ENCODE measurements at regions not wholly inside any gene's neighbourhood (a gene's known extent, or its start where the extent isn't known, plus 50 kb on each side); places are given as distances from the start of the nearest gene placed in this dataset.

DNA sequence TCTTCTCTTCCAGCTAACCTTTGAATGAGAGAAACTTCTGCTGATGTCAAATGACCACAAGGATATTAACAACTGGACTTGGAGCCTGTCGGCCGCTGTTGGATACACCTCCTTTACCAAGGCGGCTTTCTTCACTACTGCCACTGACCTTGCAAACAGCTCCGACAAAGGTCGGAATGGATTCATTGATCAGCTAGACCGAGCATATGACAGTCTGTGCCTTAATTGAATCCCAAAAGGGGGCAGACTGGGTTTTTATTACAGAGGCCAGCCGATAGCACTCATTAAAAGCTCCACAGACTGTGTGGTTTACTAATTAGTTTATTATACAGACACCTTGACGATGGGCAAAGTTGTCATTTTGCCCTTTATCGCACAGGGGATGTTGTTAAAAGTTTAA, 394.5 kb downstream of the RERGL start:
- Histone ChIP-seq H3K4me3 (ENCODE audit: low read length in 3 of 3) (no peak overlapping the region), H3K27me3 (ENCODE audit: control insufficient read depth, insufficient read depth, low read length) (no peaks in the 10 kb centered on the region), H3K4me1 (ENCODE audit: control insufficient read depth in 2 of 3, insufficient read depth in 2 of 3, low read depth in 1 of 3, low read length in 3 of 3) (no peaks in the 10 kb centered on the region), H3K27ac (ENCODE audit: low read depth in 2 of 2, low read length in 2 of 2) (no peak overlapping the region), H3K9me3 (ENCODE audit: control insufficient read depth in 2 of 3, insufficient read depth in 1 of 3, low read length in 3 of 3) (no peaks in the 10 kb centered on the region), H3K9ac (ENCODE audit: low read length in 3 of 3) (no peak overlapping the region), H3K36me3 (ENCODE audit: control insufficient read depth in 2 of 3, insufficient read depth in 3 of 3, low read length in 3 of 3) (no peaks in the 10 kb centered on the region)
- FAIRE-seq (no peak), DNase-seq (no peak)
- intact Hi-C loops (cut with DNase I), result no loop called here
- no peak for TF ChIP-seq CTCF (IDR thresholded peaks at IDR 0.05; ENCODE audit: borderline replicate concordance, extremely low read depth, insufficient read depth)

GRCh38 chr12:17691369-17691768, 398.6 kb downstream of the RERGL start:
- H3K4me1 ChIP-seq (ENCODE audit: control insufficient read depth in 2 of 3, insufficient read depth in 2 of 3, low read depth in 1 of 3, low read length in 3 of 3), result no peaks in the 10 kb centered on the region
- no peaks in the 10 kb centered on the region for H3K9me3 ChIP-seq (ENCODE audit: control insufficient read depth in 2 of 3, insufficient read depth in 1 of 3, low read length in 3 of 3)
- no peak overlapping the region for H3K27ac ChIP-seq (ENCODE audit: low read depth in 2 of 2, low read length in 2 of 2)
- no peaks in the 10 kb centered on the region for H3K27me3 ChIP-seq (ENCODE audit: control insufficient read depth, insufficient read depth, low read length)
- no peak for FAIRE-seq
- H3K9ac ChIP-seq (ENCODE audit: low read length in 3 of 3), result no peak overlapping the region
- H3K36me3 ChIP-seq (ENCODE audit: control insufficient read depth in 2 of 3, insufficient read depth in 3 of 3, low read length in 3 of 3), result no peaks in the 10 kb centered on the region
- intact Hi-C loops (cut with DNase I), result no loop called here
- no peak for TF ChIP-seq CTCF (IDR thresholded peaks at IDR 0.05; ENCODE audit: borderline replicate concordance, extremely low read depth, insufficient read depth)
- DNase-seq, result no peak
- H3K4me3 ChIP-seq (ENCODE audit: low read length in 3 of 3), result no peak overlapping the region

DNA sequence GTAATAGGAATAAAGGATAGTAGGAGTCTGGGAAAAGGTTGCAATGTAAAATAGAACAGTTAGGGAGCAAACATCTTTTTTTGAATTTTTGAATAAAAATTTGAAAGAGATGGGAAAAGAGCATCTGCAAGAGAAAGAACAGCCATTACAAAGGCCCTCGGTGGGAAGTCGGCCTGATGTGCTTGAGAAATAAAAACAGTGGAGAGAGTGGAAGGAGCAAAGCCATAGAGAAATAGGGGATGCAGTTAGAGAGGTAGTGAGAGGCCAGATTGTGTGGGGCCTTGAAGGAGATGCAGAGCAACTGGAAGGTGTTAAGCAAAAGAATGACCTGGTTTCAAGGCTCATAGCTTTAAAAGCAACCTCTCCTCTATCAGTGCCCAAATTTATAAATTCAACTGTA, 409.8 kb downstream of the RERGL start:
- intact Hi-C loops (cut with DNase I), result no loop called here
- no peak for DNase-seq
- Histone ChIP-seq H3K4me1 (ENCODE audit: control insufficient read depth in 2 of 3, insufficient read depth in 2 of 3, low read depth in 1 of 3, low read length in 3 of 3) (no peaks in the 10 kb centered on the region), H3K36me3 (ENCODE audit: control insufficient read depth in 2 of 3, insufficient read depth in 3 of 3, low read length in 3 of 3) (no peaks in the 10 kb centered on the region), H3K27ac (ENCODE audit: low read depth in 2 of 2, low read length in 2 of 2) (no peak overlapping the region), H3K9ac (ENCODE audit: low read length in 3 of 3) (no peak overlapping the region), H3K9me3 (ENCODE audit: control insufficient read depth in 2 of 3, insufficient read depth in 1 of 3, low read length in 3 of 3) (no peaks in the 10 kb centered on the region), H3K4me3 (ENCODE audit: low read length in 3 of 3) (no peak overlapping the region), H3K27me3 (ENCODE audit: control insufficient read depth, insufficient read depth, low read length) (no peaks in the 10 kb centered on the region)
- FAIRE-seq, result no peak
- TF ChIP-seq CTCF (IDR thresholded peaks at IDR 0.05; ENCODE audit: borderline replicate concordance, extremely low read depth, insufficient read depth), result no peak

DNA sequence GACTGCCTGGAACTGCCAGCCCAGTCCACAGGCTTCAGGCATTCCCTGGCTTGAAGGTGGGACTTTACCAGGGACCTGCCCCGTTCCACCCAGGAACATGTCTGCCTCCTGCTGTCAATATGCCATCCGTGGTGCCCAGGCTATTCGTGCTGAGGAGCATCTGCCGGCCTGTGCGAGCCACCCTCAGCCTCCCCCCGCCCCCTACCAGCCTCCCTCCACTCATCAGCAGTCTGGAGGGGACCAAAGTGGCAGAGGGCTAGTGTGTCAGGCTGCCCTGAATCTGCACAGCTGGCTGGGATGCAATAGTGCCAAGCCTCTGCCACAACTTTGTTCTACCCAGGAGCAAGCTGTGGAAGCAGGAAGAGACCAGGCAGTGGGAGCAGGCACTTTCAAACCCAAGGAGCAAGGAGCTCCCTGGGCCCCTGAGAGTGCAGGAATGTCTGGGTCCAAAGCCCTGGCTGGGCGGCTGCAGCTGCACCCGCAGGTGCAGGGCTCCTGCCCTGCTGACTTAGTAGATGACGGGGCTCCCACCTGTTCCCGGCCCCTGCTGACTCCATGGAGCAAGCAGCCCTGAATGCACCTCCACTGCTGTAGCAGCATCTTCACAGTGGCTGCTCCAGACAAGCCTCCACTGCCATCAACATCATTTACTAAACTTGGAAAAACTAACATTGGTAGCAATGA, 423.2 kb downstream of the RERGL start:
- Histone ChIP-seq H3K9me3 (ENCODE audit: control insufficient read depth in 2 of 3, insufficient read depth in 1 of 3, low read length in 3 of 3) (no peaks in the 10 kb centered on the region), H3K27ac (ENCODE audit: low read depth in 2 of 2, low read length in 2 of 2) (no peak overlapping the region), H3K27me3 (ENCODE audit: control insufficient read depth, insufficient read depth, low read length) (no peaks in the 10 kb centered on the region), H3K4me1 (ENCODE audit: control insufficient read depth in 2 of 3, insufficient read depth in 2 of 3, low read depth in 1 of 3, low read length in 3 of 3) (no peaks in the 10 kb centered on the region), H3K9ac (ENCODE audit: low read length in 3 of 3) (no peak overlapping the region), H3K36me3 (ENCODE audit: control insufficient read depth in 2 of 3, insufficient read depth in 3 of 3, low read length in 3 of 3) (no peaks in the 10 kb centered on the region), H3K4me3 (ENCODE audit: low read length in 3 of 3) (no peak overlapping the region)
- intact Hi-C loops (cut with DNase I), result no loop called here
- DNase-seq (no peak), FAIRE-seq (no peak)
- TF ChIP-seq CTCF (IDR thresholded peaks at IDR 0.05; ENCODE audit: borderline replicate concordance, extremely low read depth, insufficient read depth), result no peak

Measured in kidney (tissue), 13 donors.